Liver (tissue), 8 donors: ENCODE measurements at regions not wholly inside any gene's neighbourhood (a gene's known extent, or its start where the extent isn't known, plus 50 kb on each side); places are given as distances from the start of the nearest gene placed in this dataset.

Experiments used
- DNase-seq: peaks from one replicate; pipeline ENCODE4 v3.0.0-alpha.2; 2017; ENCODE audit warnings: low spot score
- H3K27ac ChIP-seq, 2 donors: one replicate each; pipeline ENCODE4 v1.7.0; 2013; ENCODE audit warnings: inconsistent platforms in 2 of 2, low read length in 2 of 2, control low read depth in 1 of 2, low read depth in 1 of 2, mild to moderate bottlenecking in 1 of 2
- H3K27me3 ChIP-seq, 4 donors: one replicate each; pipeline versions ENCODE4 v1.6.1 to v1.7.0; 2013; ENCODE audit warnings: low read length in 3 of 4, inconsistent platforms in 1 of 4, mild to moderate bottlenecking in 1 of 4, moderate library complexity in 1 of 4; ENCODE audit not compliant: control insufficient read depth in 4 of 4, insufficient read depth in 4 of 4
- H3K36me3 ChIP-seq, 4 donors: one replicate each; pipeline versions ENCODE4 v1.6.1 to v1.7.0; 2013; ENCODE audit warnings: low read length in 3 of 4, mild to moderate bottlenecking in 3 of 4, low read depth in 1 of 4, moderate library complexity in 1 of 4; ENCODE audit not compliant: control insufficient read depth in 4 of 4, insufficient read depth in 3 of 4
- H3K4me1 ChIP-seq, 4 donors: one replicate each; pipeline versions ENCODE4 v1.6.1 to v1.7.0; 2013; ENCODE audit warnings: low read length in 3 of 4, mild to moderate bottlenecking in 3 of 4, moderate library complexity in 1 of 4; ENCODE audit not compliant: control insufficient read depth in 4 of 4, insufficient read depth in 4 of 4
- H3K4me3 ChIP-seq, 3 donors: one replicate each; pipeline versions ENCODE4 v1.6.1 to v1.7.0; 2013; ENCODE audit warnings: low read length in 3 of 3, control low read depth in 1 of 3, low read depth in 1 of 3, mild to moderate bottlenecking in 1 of 3
- H3K9ac ChIP-seq, 2 donors: one replicate each; pipeline ENCODE4 v1.7.0; 2013; ENCODE audit warnings: low read length in 2 of 2, mild to moderate bottlenecking in 2 of 2, moderate library complexity in 2 of 2, control low read depth in 1 of 2, low read depth in 1 of 2
- H3K9me3 ChIP-seq, 4 donors: one replicate each; pipeline versions ENCODE4 v1.6.1 to v1.7.0; 2013; ENCODE audit warnings: low read length in 3 of 4; ENCODE audit not compliant: control insufficient read depth in 4 of 4
- ATF3 ChIP-seq: IDR thresholded peaks from 2 replicates; pipeline ENCODE4 v1.6.1; 2016; ENCODE audit warnings: antibody characterized with exemption
- CTCF ChIP-seq: fragments of 150-350 bp; IDR thresholded peaks from 2 replicates; pipeline ENCODE4 v1.5.1; 2017; ENCODE audit warnings: improper control_type of control experiment, low read depth, low read length; ENCODE audit not compliant: missing input control
- EGR1 ChIP-seq, 2 donors: IDR thresholded peaks; 2 replicates each; pipeline ENCODE4 v1.6.1; 2016 to 2018; ENCODE audit warnings: antibody characterized with exemption in 2 of 2, low read depth in 2 of 2
- FOXA1 ChIP-seq: IDR thresholded peaks from 2 replicates; pipeline ENCODE4 v1.6.1; 2016; ENCODE audit warnings: antibody characterized with exemption
- FOXA2 ChIP-seq: IDR thresholded peaks from 2 replicates; pipeline ENCODE4 v1.6.1; 2016; ENCODE audit warnings: antibody characterized with exemption
- HNF4A ChIP-seq, 2 donors: conservative IDR thresholded peaks; 2 replicates each; pipeline ENCODE4 v1.6.1; 2016; ENCODE audit warnings: antibody characterized with exemption in 2 of 2, mild to moderate bottlenecking in 2 of 2
- HNF4G ChIP-seq: IDR thresholded peaks from 2 replicates; pipeline ENCODE4 v1.6.1; 2016; ENCODE audit warnings: antibody characterized with exemption
- JUND ChIP-seq, 2 donors: IDR thresholded peaks; 2 replicates each; pipeline ENCODE4 v1.6.1; 2016; ENCODE audit warnings: antibody characterized with exemption in 2 of 2
- NR2F2 ChIP-seq: IDR thresholded peaks from 2 replicates; pipeline ENCODE4 v1.6.1; 2016; ENCODE audit warnings: antibody characterized with exemption
- RAD21 ChIP-seq, 2 donors: IDR thresholded peaks; 2 replicates each; pipeline ENCODE4 v1.6.1; 2016; ENCODE audit warnings: antibody characterized with exemption in 2 of 2, mild to moderate bottlenecking in 2 of 2
- RXRA ChIP-seq, 2 donors: IDR thresholded peaks; 2 replicates each; pipeline ENCODE4 v1.6.1; 2017 to 2018; ENCODE audit warnings: antibody characterized with exemption in 2 of 2, mild to moderate bottlenecking in 1 of 2
- SP1 ChIP-seq: IDR thresholded peaks from 2 replicates; pipeline ENCODE4 v1.6.1; 2018; ENCODE audit warnings: antibody characterized with exemption, mild to moderate bottlenecking
- TAF1 ChIP-seq: conservative IDR thresholded peaks from 2 replicates; pipeline ENCODE4 v1.6.1; 2016; ENCODE audit warnings: antibody characterized with exemption, mild to moderate bottlenecking
- YY1 ChIP-seq: IDR thresholded peaks from 2 replicates; pipeline ENCODE4 v1.6.1; 2016; ENCODE audit warnings: antibody characterized with exemption, mild to moderate bottlenecking
- ZBTB33 ChIP-seq: IDR thresholded peaks from 2 replicates; pipeline ENCODE4 v1.6.1; 2016; ENCODE audit warnings: antibody characterized with exemption
- WGBS: extraction: QIAGEN DNeasy Blood & Tissue Kit; methylation state at CpG from one replicate; pipeline ENCODE4 v1.1.7; 2013; 5-methylcytosine and 5-hydroxymethylcytosine counted together
- TF ChIP-seq, protein P1 (sequence below): IDR thresholded peaks from 2 replicates; pipeline ENCODE4 v1.6.1; 2016; ENCODE audit warnings: antibody characterized with exemption
- donor health status: healthy.
- donor health status: healthy.
- donor health status: healthy.
- donor health status: healthy.
- donor health status: healthy.

DNA sequence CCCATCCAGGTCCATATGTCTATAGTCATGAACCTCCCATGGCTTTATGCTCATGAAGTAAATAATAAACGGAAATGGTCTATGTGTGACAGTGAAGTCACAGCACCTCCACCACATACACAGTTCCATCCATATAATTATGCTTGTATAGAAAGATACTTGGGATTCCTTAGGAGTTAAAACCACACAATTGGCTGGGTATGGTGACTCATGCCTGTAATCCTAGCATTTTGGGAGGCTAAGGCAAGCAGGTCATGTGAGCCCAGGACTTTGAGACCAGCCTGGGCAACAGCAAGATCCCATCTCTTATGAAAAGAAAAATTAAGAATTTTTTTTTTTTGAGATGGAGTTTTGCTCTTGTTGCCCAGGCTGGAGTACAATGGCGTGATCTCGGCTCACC, 55.6 kb upstream of the RBM47 start:
- Histone ChIP-seq H3K4me1 (peaks cover 5 to 15% (median 7%) of the 10 kb centered on the region in 4 donors), H3K27ac (no peak overlapping the region), H3K4me3 (no peak overlapping the region), H3K9me3 (no peaks in the 10 kb centered on the region), H3K27me3 (no peaks in the 10 kb centered on the region), H3K36me3 (no peaks in the 10 kb centered on the region), H3K9ac (no peak overlapping the region)
- no peak for DNase-seq
- TF ChIP-seq JUND (IDR thresholded peaks at IDR 0.05) = peak in 1 of 2 donors; percentile 16
- no peak for TF ChIP-seq YY1
- TF ChIP-seq HNF4A (conservative IDR thresholded peaks at IDR 0.05) = peak in 1 of 2 donors; percentile 17
- TF ChIP-seq HNF4G = no peak
- no peak for TF ChIP-seq FOXA2
- no peak for TF ChIP-seq FOXA1
- WGBS = 98% methylated on average over 3 of the region's 3 CpGs

GRCh38 chr4:40686081-40686913, 56.6 kb upstream of the RBM47 start:
- Histone ChIP-seq H3K36me3 (no peaks in the 10 kb centered on the region), H3K4me1 (peaks cover 5 to 17% (median 7%) of the 10 kb centered on the region in 4 donors), H3K4me3 (no peak overlapping the region), H3K9me3 (no peaks in the 10 kb centered on the region), H3K9ac (peak overlapping the region in 1 of 2 donors; percentile 16), H3K27me3 (no peaks in the 10 kb centered on the region), H3K27ac (no peak overlapping the region)
- TF ChIP-seq RAD21 (IDR thresholded peaks at IDR 0.05) (no peak), NR2F2 (no peak), ATF3 (no peak), TAF1 (no peak), JUND (IDR thresholded peaks at IDR 0.05) (no peak), HNF4G (no peak), EGR1 (IDR thresholded peaks at IDR 0.05; ENCODE audit: low read depth in 2 of 2) (no peak), SP1 (no peak), CTCF (no peak), RXRA (IDR thresholded peaks at IDR 0.05) (no peak), HNF4A (conservative IDR thresholded peaks at IDR 0.05) (no peak), ZBTB33 (no peak)
- TF ChIP-seq, protein P1, sequence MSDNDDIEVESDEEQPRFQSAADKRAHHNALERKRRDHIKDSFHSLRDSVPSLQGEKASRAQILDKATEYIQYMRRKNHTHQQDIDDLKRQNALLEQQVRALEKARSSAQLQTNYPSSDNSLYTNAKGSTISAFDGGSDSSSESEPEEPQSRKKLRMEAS = no peak
- no peak for DNase-seq
- 79% methylated on average over 8 of the region's 8 CpGs for WGBS
